Lung (tissue), 11 donors: ENCODE measurements at regions not wholly inside any gene's neighbourhood (a gene's known extent, or its start where the extent isn't known, plus 50 kb on each side); places are given as distances from the start of the nearest gene placed in this dataset.

Experiments used
- ATAC-seq: fragments of 200-7000 bp; cut with Tn5 transposase; one replicate; pipeline ENCODE4 v1.9.1; 2020; ENCODE audit warnings: moderate number of reproducible peaks; ENCODE audit not compliant: insufficient read depth, low FRiP score
- DNase-seq, 3 donors: peaks; one replicate each; pipeline ENCODE4 v3.0.0-alpha.2; 2013 to 2017
- H3K27ac ChIP-seq, 2 donors: one replicate each; pipeline ENCODE4 v1.5.1; 2013; ENCODE audit warnings: mild to moderate bottlenecking in 2 of 2, moderate library complexity in 2 of 2, control low read depth in 1 of 2, inconsistent platforms in 1 of 2, low read depth in 1 of 2, low read length in 1 of 2
- H3K27me3 ChIP-seq, 3 donors: one replicate each; pipeline ENCODE4 v1.5.1; 2013; ENCODE audit warnings: low read length in 2 of 3; ENCODE audit not compliant: control insufficient read depth in 3 of 3, insufficient read depth in 3 of 3
- H3K36me3 ChIP-seq, 4 donors: one replicate each; pipeline ENCODE4 v1.5.1; 2013; ENCODE audit warnings: low read length in 4 of 4, mild to moderate bottlenecking in 1 of 4, moderate library complexity in 1 of 4; ENCODE audit not compliant: control insufficient read depth in 4 of 4, insufficient read depth in 4 of 4
- H3K4me1 ChIP-seq, 5 donors: one replicate each; pipeline ENCODE4 v1.5.1; 2013; ENCODE audit warnings: low read length in 5 of 5, mild to moderate bottlenecking in 2 of 5, moderate library complexity in 1 of 5; ENCODE audit not compliant: control insufficient read depth in 5 of 5, insufficient read depth in 5 of 5
- H3K4me3 ChIP-seq: one replicate; pipeline ENCODE4 v1.5.1; 2013; ENCODE audit warnings: mild to moderate bottlenecking, control low read depth, moderate library complexity
- H3K9ac ChIP-seq, 2 donors: one replicate each; pipeline ENCODE4 v1.5.1; 2013; ENCODE audit warnings: low read length in 2 of 2, control low read depth in 1 of 2; ENCODE audit not compliant: insufficient read depth in 1 of 2
- H3K9me3 ChIP-seq, 4 donors: one replicate each; pipeline ENCODE4 v1.5.1; 2013; ENCODE audit warnings: low read length in 3 of 4, mild to moderate bottlenecking in 1 of 4, moderate library complexity in 1 of 4; ENCODE audit not compliant: control insufficient read depth in 4 of 4, insufficient read depth in 3 of 4
- CTCF ChIP-seq: IDR thresholded peaks from 2 replicates; pipeline ENCODE4 v1.5.1; 2012; ENCODE audit warnings: mild to moderate bottlenecking; ENCODE audit errors: control extremely low read depth, extremely low read depth
- WGBS, 2 donors: extraction: QIAGEN DNeasy Blood & Tissue Kit; methylation state at CpG; one replicate each; pipeline ENCODE4 v1.1.7; 2013; 5-methylcytosine and 5-hydroxymethylcytosine counted together
- donor health status: control.
- donor health status: control.
- donor health status: Bipolar disorder and iron deficiency.
- donor health status: healthy.
- donor health status: DM: yes; HTN: yes; CAD: no.

DNA sequence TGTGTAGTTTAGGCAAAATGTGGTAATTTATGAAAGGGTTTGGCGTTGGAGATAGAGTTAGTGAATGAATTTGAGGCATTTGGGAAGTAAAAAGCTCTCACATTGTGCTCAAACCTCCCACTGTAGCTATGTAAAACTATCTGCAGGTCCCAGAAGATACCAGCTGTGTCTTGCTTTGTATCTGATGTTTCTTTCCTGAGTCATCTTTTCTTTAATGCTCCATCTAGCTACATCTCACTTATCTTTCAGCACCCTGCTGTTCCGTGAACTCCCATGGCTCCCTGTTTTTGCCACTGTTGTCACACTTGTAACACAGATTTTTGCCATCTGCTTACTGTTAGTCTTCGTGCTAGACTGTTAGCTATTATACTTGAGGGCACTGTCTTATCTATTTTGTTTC lies 253.1 kb downstream of the NPR3 start:
- no peak for TF ChIP-seq CTCF
- no peak for ATAC-seq
- no peak for DNase-seq
- Histone ChIP-seq H3K4me1 (no peaks in the 10 kb centered on the region), H3K27me3 (no peaks in the 10 kb centered on the region), H3K27ac (no peak overlapping the region), H3K9me3 (no peaks in the 10 kb centered on the region), H3K4me3 (no peak overlapping the region), H3K36me3 (no peaks in the 10 kb centered on the region), H3K9ac (no peak overlapping the region)
- 78 to 82% methylated on average over 3 of the region's 3 CpGs for WGBS, 2 donors

GRCh38 chr5:32973646-32974045 lies 262.5 kb downstream of the NPR3 start:
- H3K27ac ChIP-seq, result no peak overlapping the region
- H3K9ac ChIP-seq, result no peak overlapping the region
- no peak overlapping the region for H3K4me3 ChIP-seq
- peaks cover 0 to 7% (median 0%) of the 10 kb centered on the region in 5 donors for H3K4me1 ChIP-seq
- ATAC-seq (no peak), DNase-seq (no peak)
- H3K27me3 ChIP-seq, result no peaks in the 10 kb centered on the region
- no peak for TF ChIP-seq CTCF
- H3K36me3 ChIP-seq, result no peaks in the 10 kb centered on the region
- H3K9me3 ChIP-seq, result peaks cover 0 to 2% (median 0%) of the 10 kb centered on the region in 4 donors

DNA sequence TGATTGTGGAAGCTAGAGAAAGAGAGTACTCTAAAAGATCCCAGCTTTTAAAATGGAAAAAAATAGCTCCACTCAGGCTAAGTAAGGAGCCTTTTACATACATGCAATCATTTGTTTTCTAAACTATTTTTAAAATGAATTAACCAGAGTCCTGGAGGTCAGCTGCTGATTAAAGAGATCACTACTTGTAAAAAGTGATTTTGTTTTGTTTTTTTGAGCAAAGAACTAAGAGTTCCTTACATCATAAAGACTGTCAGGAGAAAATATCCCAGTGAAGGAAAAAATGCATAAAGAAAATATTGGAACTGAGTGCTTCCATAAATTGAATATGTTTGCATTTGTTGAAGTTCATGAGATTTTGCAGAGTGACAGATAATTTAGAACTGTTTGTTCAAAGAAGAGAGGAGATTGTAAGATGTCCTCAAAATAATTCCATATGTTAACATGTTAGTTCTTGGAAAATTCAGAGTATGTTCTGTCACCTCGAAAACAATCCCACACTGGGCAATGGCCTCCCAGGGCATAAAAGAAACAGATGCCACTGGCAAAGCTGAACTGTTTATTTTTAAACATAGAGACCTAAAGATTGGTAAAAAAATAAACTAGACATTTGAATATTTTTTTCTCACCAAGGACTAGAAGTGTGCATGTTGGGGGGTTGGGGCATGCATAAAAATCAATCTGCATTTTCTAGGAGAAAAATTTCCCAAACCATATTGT lies 264.7 kb downstream of the NPR3 start:
- no peak for TF ChIP-seq CTCF
- Histone ChIP-seq H3K4me1 (peaks cover 0 to 7% (median 0%) of the 10 kb centered on the region in 5 donors), H3K27me3 (no peaks in the 10 kb centered on the region), H3K4me3 (no peak overlapping the region), H3K27ac (no peak overlapping the region), H3K9ac (no peak overlapping the region), H3K36me3 (no peaks in the 10 kb centered on the region), H3K9me3 (peaks cover 0 to 2% (median under 1%) of the 10 kb centered on the region in 4 donors)
- ATAC-seq, result no peak
- peak in 1 of 3 donors; percentile 11 for DNase-seq
- WGBS, 2 donors, result 78 to 82% methylated on average over 1 of the region's 1 CpG

- Histone ChIP-seq H3K4me3 (no peak overlapping the region), H3K27ac (no peak overlapping the region), H3K9ac (no peak overlapping the region), H3K36me3 (no peaks in the 10 kb centered on the region), H3K4me1 (no peaks in the 10 kb centered on the region), H3K27me3 (no peaks in the 10 kb centered on the region), H3K9me3 (peaks cover 0 to 3% (median 2%) of the 10 kb centered on the region in 4 donors)
- DNase-seq (no peak), ATAC-seq (no peak)
- no peak for TF ChIP-seq CTCF
Measured at GRCh38 chr5:32981061-32981460, 269.9 kb downstream of the NPR3 start.
